ENCODE measurements at regions not wholly inside any gene's neighbourhood (a gene's known extent, or its start where the extent isn't known, plus 50 kb on each side); places are given as distances from the start of the nearest gene placed in this dataset.

- Histone ChIP-seq H3K9ac (ENCODE audit: low read length) (no peak overlapping the region), H3K27me3 (ENCODE audit: insufficient read depth, low read length) (no peaks in the 10 kb centered on the region), H3K4me1 (ENCODE audit: insufficient read depth, low read length, severe bottlenecking) (no peaks in the 10 kb centered on the region), H3K4me3 (ENCODE audit: low read depth, low read length, poor library complexity, severe bottlenecking) (no peak overlapping the region), H3K27ac (ENCODE audit: low read depth, low read length, poor library complexity, severe bottlenecking) (no peak overlapping the region), H2AFZ (ENCODE audit: low read length) (no peak overlapping the region), H3K9me3 (ENCODE audit: low read length) (0 out of 2 replicates have a peak, but pooled peaks cover 2% of the 10 kb centered on the region), H3K4me2 (ENCODE audit: low read length) (no peak overlapping the region), H3F3A (ENCODE audit: insufficient read depth, low read length) (no peaks in the 10 kb centered on the region), H3K36me3 (ENCODE audit: insufficient read depth, low read length) (no peaks in the 10 kb centered on the region), H3K79me2 (ENCODE audit: insufficient read depth, low read length) (no peaks in the 10 kb centered on the region), H4K20me1 (ENCODE audit: insufficient read depth, low read length) (no peaks in the 10 kb centered on the region), H3K9me2 (ENCODE audit: low read depth, low read length) (no peaks in the 10 kb centered on the region)
- TF ChIP-seq CTCF (IDR thresholded peaks at IDR 0.05; ENCODE audit: low read length) (no peak), EZH2 (IDR thresholded peaks at IDR 0.05; ENCODE audit: borderline replicate concordance, low read length) (no peak)
Measured at GRCh38 chr9:20200991-20201431, 412.2 kb upstream of the SLC24A2 start.

- no peaks in the 10 kb centered on the region for H3K9me2 ChIP-seq (ENCODE audit: low read depth, low read length)
- no peaks in the 10 kb centered on the region for H3K27me3 ChIP-seq (ENCODE audit: insufficient read depth, low read length)
- H3K9ac ChIP-seq (ENCODE audit: low read length): no peak overlapping the region
- H2AFZ ChIP-seq (ENCODE audit: low read length): no peak overlapping the region
- no peaks in the 10 kb centered on the region for H3K36me3 ChIP-seq (ENCODE audit: insufficient read depth, low read length)
- H3K79me2 ChIP-seq (ENCODE audit: insufficient read depth, low read length): no peaks in the 10 kb centered on the region
- no peaks in the 10 kb centered on the region for H3F3A ChIP-seq (ENCODE audit: insufficient read depth, low read length)
- H3K4me1 ChIP-seq (ENCODE audit: insufficient read depth, low read length, severe bottlenecking): no peaks in the 10 kb centered on the region
- H3K4me2 ChIP-seq (ENCODE audit: low read length): no peak overlapping the region
- H3K9me3 ChIP-seq (ENCODE audit: low read length): 0 out of 2 replicates have a peak, but pooled peaks cover 2% of the 10 kb centered on the region
- no peak overlapping the region for H3K4me3 ChIP-seq (ENCODE audit: low read depth, low read length, poor library complexity, severe bottlenecking)
- TF ChIP-seq EZH2 (IDR thresholded peaks at IDR 0.05; ENCODE audit: borderline replicate concordance, low read length) (no peak), CTCF (IDR thresholded peaks at IDR 0.05; ENCODE audit: low read length) (no peak)
- no peaks in the 10 kb centered on the region for H4K20me1 ChIP-seq (ENCODE audit: insufficient read depth, low read length)
- H3K27ac ChIP-seq (ENCODE audit: low read depth, low read length, poor library complexity, severe bottlenecking): no peak overlapping the region
Measured at GRCh38 chr9:20200581-20200980, 411.7 kb upstream of the SLC24A2 start.

GRCh38 chr9:20199111-20199510 is 410.3 kb upstream of the SLC24A2 start:
- 0 out of 2 replicates have a peak, but pooled peaks cover 2% of the 10 kb centered on the region for H3K9me3 ChIP-seq (ENCODE audit: low read length)
- H2AFZ ChIP-seq (ENCODE audit: low read length): no peak overlapping the region
- H3K27me3 ChIP-seq (ENCODE audit: insufficient read depth, low read length): no peaks in the 10 kb centered on the region
- H3K9me2 ChIP-seq (ENCODE audit: low read depth, low read length): no peaks in the 10 kb centered on the region
- H3F3A ChIP-seq (ENCODE audit: insufficient read depth, low read length): no peaks in the 10 kb centered on the region
- H3K4me3 ChIP-seq (ENCODE audit: low read depth, low read length, poor library complexity, severe bottlenecking): no peak overlapping the region
- H3K27ac ChIP-seq (ENCODE audit: low read depth, low read length, poor library complexity, severe bottlenecking): no peak overlapping the region
- TF ChIP-seq EZH2 (IDR thresholded peaks at IDR 0.05; ENCODE audit: borderline replicate concordance, low read length): no peak
- no peak for TF ChIP-seq CTCF (IDR thresholded peaks at IDR 0.05; ENCODE audit: low read length)
- no peaks in the 10 kb centered on the region for H3K36me3 ChIP-seq (ENCODE audit: insufficient read depth, low read length)
- H3K79me2 ChIP-seq (ENCODE audit: insufficient read depth, low read length): no peaks in the 10 kb centered on the region
- no peak overlapping the region for H3K4me2 ChIP-seq (ENCODE audit: low read length)
- H3K4me1 ChIP-seq (ENCODE audit: insufficient read depth, low read length, severe bottlenecking): no peaks in the 10 kb centered on the region
- H4K20me1 ChIP-seq (ENCODE audit: insufficient read depth, low read length): no peaks in the 10 kb centered on the region
- no peak overlapping the region for H3K9ac ChIP-seq (ENCODE audit: low read length)
